HG02885 (cell line): ENCODE measurements at regions not wholly inside any gene's neighbourhood (a gene's known extent, or its start where the extent isn't known, plus 50 kb on each side); places are given as distances from the start of the nearest gene placed in this dataset.

ENCODE experiments used
- ATAC-seq: cut with Tn5 transposase; IDR thresholded peaks from one replicate; pipeline ENCODE4 v1.9.1; 2021; ENCODE audit warnings: mild to moderate bottlenecking; ENCODE audit not compliant: unreplicated experiment, poor library complexity

GRCh38 chr10:107215681-107216080, 51.2 kb upstream of the SORCS1 start:
- no peak for ATAC-seq
